HG02970 (cell line): ENCODE measurements at regions not wholly inside any gene's neighbourhood (a gene's known extent, or its start where the extent isn't known, plus 50 kb on each side); places are given as distances from the start of the nearest gene placed in this dataset.

ENCODE experiments used
- ATAC-seq: cut with Tn5 transposase; IDR thresholded peaks from one replicate; pipeline ENCODE4 v1.9.1; 2021; ENCODE audit warnings: mild to moderate bottlenecking, moderate library complexity, moderate number of reproducible peaks; ENCODE audit not compliant: unreplicated experiment, low FRiP score

DNA sequence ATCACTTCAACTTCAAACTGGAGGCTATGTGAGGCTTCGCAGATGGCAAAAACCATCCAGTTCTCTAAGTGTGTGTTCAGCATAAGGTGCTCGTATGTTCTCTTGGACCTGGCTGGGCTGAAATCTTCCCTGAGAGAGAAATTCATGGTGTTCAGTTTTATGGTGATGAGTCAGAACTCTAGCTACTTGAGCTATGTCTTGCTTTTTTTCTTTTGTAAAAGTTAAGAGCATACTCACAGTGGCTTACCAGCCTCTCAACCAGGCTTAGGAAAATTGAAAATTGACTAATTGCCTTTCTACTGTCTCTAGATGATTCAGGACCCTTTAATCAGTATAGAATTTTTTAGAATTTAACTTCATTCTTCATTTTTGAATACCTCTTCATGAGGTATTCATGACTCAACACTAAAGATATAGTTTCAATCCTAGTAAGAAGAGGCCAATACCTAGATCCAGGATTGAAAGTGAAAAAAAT lies 617.5 kb downstream of the TBL1XR1 start:
- peak; percentile 75 for ATAC-seq

DNA sequence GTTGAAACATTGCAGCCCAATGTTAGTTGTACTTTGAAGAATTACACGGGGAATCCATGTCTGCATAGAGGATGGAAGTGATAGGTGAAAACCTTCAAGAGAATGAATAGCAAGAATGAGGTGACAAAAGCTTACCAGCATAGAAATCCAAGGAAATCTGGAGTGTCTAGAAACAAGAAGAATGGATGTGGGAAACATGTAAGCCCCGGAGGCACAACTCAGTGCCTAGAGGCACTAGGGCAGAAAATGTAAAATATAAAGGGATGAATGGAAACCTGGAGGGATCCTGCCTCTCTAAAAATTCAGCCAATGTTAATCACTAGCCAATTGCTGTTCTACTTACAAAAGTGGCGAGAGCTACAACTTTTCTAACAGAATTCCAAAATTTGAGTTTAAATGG lies 619.0 kb downstream of the TBL1XR1 start:
- ATAC-seq: no peak

DNA sequence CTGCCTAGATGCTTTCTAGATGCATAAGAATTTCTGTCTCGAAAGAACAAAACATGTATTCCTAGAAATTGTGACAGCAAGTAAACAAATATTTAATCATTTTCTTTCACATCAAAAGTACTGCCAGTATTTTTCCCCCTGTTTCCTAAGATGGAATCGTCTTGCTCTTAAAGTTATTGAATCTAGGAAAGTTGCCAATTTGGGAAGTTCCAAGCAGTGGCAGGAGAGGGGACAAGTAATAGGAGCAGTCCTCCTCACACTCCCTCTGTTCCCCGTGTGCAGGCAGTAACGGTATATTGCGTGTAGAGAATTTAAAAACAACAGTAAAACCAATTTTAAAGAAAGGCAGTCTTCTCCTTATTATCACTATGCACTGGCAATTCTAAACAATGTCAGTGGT lies 619.8 kb downstream of the TBL1XR1 start:
- no peak for ATAC-seq

DNA sequence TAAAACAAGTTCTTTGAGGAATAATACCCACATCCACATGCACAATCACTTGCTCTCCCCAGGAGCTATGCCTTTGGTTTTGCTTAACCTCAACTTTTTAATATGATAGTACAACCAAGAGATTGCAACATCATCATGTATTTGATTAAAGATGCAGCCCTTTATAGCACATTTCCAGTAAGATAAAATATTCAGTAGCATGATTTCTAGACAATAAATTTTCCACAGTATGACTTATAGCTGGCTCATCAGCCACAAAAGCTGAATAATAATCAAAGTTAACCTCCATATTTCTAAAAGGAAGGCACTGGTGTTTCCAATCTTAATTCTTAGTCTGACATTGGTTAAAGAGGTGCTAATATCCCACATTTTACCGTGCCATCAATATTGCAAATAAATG lies 622.5 kb downstream of the TBL1XR1 start:
- no peak for ATAC-seq

DNA sequence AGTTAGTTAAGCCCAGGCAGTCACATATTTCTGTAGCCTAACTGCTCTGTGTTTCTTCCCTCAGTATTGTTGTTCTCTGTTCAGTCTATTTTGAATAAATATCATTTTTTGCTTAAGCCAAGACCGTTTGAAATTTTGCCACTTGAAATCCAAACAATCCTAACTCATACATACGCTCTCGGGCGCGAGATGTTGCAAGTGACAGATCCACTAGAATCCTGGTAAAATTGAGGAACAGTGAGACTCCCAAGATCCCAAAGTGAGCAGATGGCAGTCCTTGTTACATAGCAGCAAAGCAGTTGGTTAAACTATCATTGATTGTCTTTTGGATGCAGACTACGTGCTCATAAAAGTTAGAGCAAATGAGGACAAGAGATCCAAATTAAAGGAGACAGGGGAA lies 625.4 kb downstream of the TBL1XR1 start:
- ATAC-seq: no peak

DNA sequence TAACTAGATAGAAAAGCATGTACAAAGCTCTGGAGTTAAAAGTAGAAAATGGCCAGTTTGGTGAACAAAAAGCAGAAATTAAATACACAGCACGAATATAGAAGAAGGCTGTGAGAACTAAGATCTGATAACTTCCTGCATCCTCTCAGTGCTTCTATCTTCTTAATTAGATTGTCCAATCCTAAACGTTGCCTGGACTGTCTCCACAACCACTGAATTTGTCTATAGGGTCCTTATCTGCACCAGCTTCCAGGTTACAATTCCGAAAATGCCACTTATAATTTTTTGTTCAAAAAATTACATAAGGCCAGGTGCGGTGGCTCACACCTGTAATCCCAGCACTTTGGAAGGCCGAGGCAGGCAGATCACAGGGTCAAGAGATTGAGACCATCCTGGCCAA lies 626.3 kb downstream of the TBL1XR1 start:
- ATAC-seq: no peak

DNA sequence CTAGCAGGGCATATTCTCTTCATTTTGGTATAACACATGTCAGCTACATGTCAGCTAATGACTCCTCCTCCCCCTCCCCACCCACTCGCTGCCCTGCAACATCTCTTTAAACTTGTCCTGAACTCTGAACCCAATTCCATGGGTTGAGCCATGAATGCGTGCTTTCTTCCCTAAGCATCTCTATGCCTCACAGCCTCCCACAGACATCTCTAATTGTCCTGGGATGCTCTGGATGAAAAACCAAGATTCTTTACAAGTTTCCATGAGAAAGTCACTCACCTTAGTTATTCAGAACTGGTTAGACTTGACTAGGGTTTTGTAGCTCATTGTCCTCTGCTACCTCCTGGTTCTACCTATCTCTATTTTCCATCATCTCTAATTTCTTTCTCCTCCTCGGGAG lies 629.1 kb downstream of the TBL1XR1 start:
- ATAC-seq: no peak

DNA sequence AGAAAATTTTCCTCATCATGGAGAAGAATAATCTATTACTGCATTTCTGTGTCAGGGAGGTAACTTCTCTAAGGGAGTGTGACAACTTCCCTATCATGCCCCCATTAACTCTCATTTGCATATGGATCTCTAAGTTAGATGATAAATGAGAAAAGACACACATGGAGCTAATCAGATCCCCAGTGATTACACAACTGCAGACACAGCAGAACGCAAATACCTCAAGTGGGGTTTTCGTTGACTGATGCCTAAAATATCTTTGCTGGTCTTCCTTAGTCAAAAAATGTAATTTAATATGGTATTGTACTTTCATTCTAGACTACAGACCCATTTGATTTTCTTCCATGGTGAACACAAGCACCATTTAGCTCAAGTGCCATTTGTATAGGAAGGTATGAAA lies 630.5 kb downstream of the TBL1XR1 start:
- ATAC-seq: no peak

GRCh38 chr3:176562331-176562730 lies 635.0 kb downstream of the TBL1XR1 start:
- ATAC-seq: no peak

DNA sequence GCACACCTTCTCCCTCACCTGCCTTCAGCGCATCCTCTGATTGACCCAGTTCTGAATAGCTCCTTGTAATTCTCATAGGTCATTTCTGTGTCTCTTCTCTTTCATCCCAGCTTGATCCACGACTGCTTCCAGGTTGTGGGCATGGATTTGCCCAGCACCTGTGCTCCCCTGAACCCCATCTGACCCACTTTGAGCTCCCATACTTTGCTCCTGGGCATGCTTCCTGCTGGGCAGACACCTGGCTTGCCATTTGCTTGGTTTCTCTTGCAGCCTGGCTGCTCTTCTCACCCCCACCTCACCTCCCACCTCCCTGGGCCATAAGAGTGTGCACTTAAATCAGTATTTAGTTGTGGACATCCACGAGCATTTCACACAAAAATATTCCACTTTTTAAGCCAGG lies 635.5 kb downstream of the TBL1XR1 start:
- no peak for ATAC-seq

- no peak for ATAC-seq
Observed at GRCh38 chr3:176554791-176555654, 642.3 kb downstream of the TBL1XR1 start.

DNA sequence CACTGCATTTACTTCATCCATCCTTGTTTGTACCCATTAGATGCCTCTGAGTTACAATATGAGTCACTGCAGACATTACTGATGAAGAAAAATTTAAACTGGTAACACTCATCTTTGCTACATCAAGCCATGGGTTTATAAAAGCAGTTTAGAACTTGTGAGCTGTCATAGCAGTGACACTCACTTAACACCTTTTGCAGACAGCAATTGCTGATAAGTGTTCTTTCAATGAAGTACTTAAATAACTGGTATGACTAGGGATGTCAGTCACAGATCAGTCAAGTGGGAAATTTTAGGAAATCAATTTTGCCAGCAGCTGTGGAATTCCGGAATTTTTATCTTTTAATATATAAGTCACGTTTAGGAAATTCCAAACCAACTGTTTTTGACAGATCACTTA lies 643.0 kb downstream of the TBL1XR1 start:
- no peak for ATAC-seq

DNA sequence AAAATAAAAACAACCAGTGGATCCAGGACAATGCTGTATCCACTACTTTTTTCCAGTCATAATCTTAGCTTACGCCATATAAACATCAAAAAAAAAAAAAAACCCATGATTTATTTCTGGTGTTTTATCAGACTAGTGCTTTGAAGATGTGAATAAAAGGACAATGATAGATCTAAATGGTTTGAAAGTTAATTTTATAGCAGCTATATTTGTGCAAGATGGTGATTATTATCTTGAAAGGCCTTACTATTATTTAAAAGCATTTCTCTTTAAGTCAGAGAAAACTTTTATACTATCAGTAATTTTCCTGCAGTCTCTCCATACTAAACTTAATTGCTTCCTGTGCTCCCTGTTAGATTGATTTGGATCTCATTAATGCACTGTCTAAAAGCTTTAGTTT lies 670.3 kb downstream of the TBL1XR1 start:
- ATAC-seq: no peak

GRCh38 chr3:176526225-176526624 lies 671.1 kb downstream of the TBL1XR1 start:
- no peak for ATAC-seq

- ATAC-seq: no peak
Observed at GRCh38 chr3:176523114-176523513, 674.2 kb downstream of the TBL1XR1 start.

GRCh38 chr3:176522436-176522835 lies 674.8 kb downstream of the TBL1XR1 start:
- ATAC-seq: no peak

DNA sequence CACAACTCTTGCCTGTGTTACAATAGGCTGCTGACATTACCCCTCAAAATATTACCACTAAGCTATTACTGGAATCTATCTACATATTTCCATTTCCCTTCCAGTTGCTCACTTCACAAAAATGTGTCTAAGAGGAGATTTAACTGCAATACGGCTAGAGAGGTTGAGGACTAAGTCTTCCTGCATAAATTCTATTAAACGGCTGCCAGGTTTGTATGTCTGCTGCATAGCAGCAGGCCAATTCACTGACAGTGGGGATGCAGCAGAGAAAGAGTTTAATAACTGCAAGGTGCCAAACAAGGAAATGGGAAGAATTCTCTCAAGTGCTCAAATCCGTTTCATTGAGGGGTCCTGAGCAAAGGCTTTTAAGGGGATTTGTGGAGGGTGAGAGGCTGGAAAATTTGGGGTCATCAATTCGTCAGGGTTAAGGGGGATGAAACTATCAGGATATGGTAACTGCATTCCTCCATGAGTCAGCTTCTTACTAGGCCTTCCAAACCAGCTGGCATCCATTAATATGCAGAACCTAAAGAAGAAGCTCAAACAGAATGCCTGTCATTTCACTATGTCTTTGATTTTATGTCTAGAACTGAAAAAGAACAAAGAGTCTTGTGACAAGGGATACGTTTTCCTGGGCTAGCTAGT lies 675.6 kb downstream of the TBL1XR1 start:
- ATAC-seq: no peak

DNA sequence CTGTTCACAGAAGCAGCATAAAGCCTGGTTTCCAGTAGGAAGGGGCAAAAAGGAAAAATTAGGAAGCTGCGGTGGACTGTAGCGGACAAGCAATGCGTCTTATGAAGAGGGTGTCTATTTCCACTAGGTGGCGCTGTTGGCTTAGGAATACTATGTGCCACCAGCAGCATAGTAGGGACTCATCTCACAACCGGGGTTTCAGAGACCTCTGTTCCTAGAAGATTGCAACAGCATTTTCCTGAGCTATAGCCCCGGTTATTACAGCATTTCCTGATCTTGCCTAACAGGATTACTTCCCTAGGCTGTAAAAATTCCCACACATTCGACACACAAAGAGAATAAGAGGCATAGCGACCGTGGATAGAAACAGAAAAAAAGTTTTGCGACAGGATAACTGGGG lies 683.0 kb downstream of the TBL1XR1 start:
- no peak for ATAC-seq

GRCh38 chr3:176513604-176514003 lies 683.7 kb downstream of the TBL1XR1 start:
- ATAC-seq: no peak

DNA sequence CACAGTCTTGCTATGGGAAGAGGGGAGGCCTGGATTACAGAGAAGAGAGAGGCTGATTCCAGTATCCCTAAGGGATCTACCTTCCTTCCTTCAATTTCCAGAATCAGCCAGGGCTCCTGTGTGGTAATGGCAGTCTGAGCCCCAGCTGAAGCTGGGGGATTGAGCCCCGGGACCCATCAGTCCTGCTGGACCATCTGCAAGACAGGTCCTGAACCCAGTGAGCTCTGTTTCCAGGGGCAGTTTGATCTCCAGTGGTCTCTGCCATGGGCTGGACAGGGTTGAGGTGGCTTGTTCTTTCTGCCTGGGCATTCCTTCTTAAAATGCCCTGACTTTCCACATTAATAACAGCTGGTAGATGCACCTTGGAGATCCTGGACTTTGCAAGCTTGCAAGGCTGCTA lies 685.2 kb downstream of the TBL1XR1 start:
- ATAC-seq: no peak

DNA sequence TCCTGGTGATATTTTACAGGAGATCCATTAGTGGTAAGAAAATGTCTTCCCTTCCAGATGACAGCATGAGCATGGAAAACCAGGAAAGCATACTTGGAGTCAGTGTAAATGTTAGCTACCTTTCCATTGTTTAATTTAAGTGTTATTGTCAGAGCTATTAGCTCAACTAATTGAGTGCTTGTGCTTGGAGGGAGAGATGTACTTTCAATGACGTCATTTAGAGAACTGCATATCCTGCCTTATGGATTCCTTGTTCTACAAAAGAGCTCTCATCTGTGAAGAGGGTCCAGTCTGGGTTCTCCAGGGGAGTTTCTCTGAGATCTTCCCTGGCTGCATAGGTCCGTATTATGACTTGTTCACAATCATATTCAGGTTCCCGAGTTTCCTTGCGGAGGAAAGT lies 687.2 kb downstream of the TBL1XR1 start:
- no peak for ATAC-seq
